Neural progenitor cell (in vitro differentiated cells): ENCODE measurements at regions not wholly inside any gene's neighbourhood (a gene's known extent, or its start where the extent isn't known, plus 50 kb on each side); places are given as distances from the start of the nearest gene placed in this dataset.
"Not testable (repeated sequence)": the region's sequence is repeated elsewhere in the genome, so short reads cannot be mapped to it uniquely, and the experiment has no call there.

Experiments used
- DNase-seq: peaks from one replicate; pipeline ENCODE4 v3.0.0-alpha.2; 2016; ENCODE audit warnings: low spot score
- H2AFZ ChIP-seq: fragments of 200-600 bp; sonication (generic); replicated peaks from 2 replicates; pipeline ENCODE4 v1.6.1; 2016; ENCODE audit warnings: antibody characterized with exemption
- H3F3A ChIP-seq: fragments of 200-600 bp; sonication (generic); 2 replicates; pipeline ENCODE4 v1.6.1; 2016; ENCODE audit warnings: antibody characterized with exemption, low read depth
- H3K27ac ChIP-seq: fragments of 200-600 bp; sonication (generic); 2 replicates; pipeline ENCODE4 v1.5.1; 2016; ENCODE audit warnings: mild to moderate bottlenecking
- H3K27me3 ChIP-seq: fragments of 200-600 bp; sonication (generic); 2 replicates; pipeline ENCODE4 v1.6.1; 2016; ENCODE audit warnings: mild to moderate bottlenecking, moderate library complexity
- H3K36me3 ChIP-seq: fragments of 200-600 bp; sonication (generic); 2 replicates; pipeline ENCODE4 v1.5.1; 2016
- H3K4me1 ChIP-seq: fragments of 200-600 bp; sonication (generic); 2 replicates; pipeline ENCODE4 v1.6.1; 2016; ENCODE audit warnings: mixed run types
- H3K4me2 ChIP-seq: fragments of 200-600 bp; sonication (generic); 2 replicates; pipeline ENCODE4 v1.6.1; 2016
- H3K4me3 ChIP-seq: fragments of 200-600 bp; sonication (generic); 2 replicates; pipeline ENCODE4 v1.5.1; 2016
- H3K79me2 ChIP-seq: fragments of 200-600 bp; sonication (generic); 2 replicates; pipeline ENCODE4 v1.6.1; 2016; ENCODE audit warnings: low read depth
- H3K9ac ChIP-seq: fragments of 200-600 bp; sonication (generic); 2 replicates; pipeline ENCODE4 v1.6.1; 2016
- H3K9me3 ChIP-seq: fragments of 200-600 bp; sonication (generic); 2 replicates; pipeline ENCODE4 v1.5.1; 2016; ENCODE audit warnings: low read depth
- H4K20me1 ChIP-seq: fragments of 200-600 bp; sonication (generic); 2 replicates; pipeline ENCODE4 v1.6.1; 2016; ENCODE audit warnings: low read depth
- H3K27ac Mint-ChIP-seq: 3 replicates; pipeline ENCODE4 v1.8.0; 2021; ENCODE audit warnings: mixed read lengths
- H3K27me3 Mint-ChIP-seq: 2 replicates; pipeline ENCODE4 v1.8.0; 2022; ENCODE audit warnings: low read depth, mild to moderate bottlenecking, inconsistent platforms, moderate library complexity, mixed read lengths; ENCODE audit not compliant: insufficient read depth
- H3K36me3 Mint-ChIP-seq: 3 replicates; pipeline ENCODE4 v1.8.0; 2021; ENCODE audit warnings: mixed read lengths
- H3K4me1 Mint-ChIP-seq: 3 replicates; pipeline ENCODE4 v1.8.0; 2021; ENCODE audit warnings: mixed read lengths
- H3K4me3 Mint-ChIP-seq: 3 replicates; pipeline ENCODE4 v1.8.0; 2021; ENCODE audit warnings: mild to moderate bottlenecking, moderate library complexity, mixed read lengths
- H3K9me3 Mint-ChIP-seq: 3 replicates; pipeline ENCODE4 v1.8.0; 2020; ENCODE audit warnings: mixed read lengths

- not testable (repeated sequence) for H3K27ac ChIP-seq, H3K4me3 Mint-ChIP-seq, H3K9me3 Mint-ChIP-seq, H3K27me3 ChIP-seq, H3K4me1 Mint-ChIP-seq, H3K4me3 ChIP-seq, H3K36me3 Mint-ChIP-seq, H3K9me3 ChIP-seq, DNase-seq, H3K27me3 Mint-ChIP-seq, H3K79me2 ChIP-seq, H2AFZ ChIP-seq, H3K4me1 ChIP-seq, H3K36me3 ChIP-seq, H3F3A ChIP-seq, H4K20me1 ChIP-seq, H3K9ac ChIP-seq, H3K27ac Mint-ChIP-seq, H3K4me2 ChIP-seq
Measured at GRCh38 chr15:24435075-24435820, 240.3 kb upstream of the NPAP1 start.

- not testable (repeated sequence) for H2AFZ ChIP-seq, H3K4me3 Mint-ChIP-seq
Measured at GRCh38 chr15:24437270-24437669, 238.3 kb upstream of the NPAP1 start.

GRCh38 chr15:24437735-24438134, 237.8 kb upstream of the NPAP1 start:
- not testable (repeated sequence) for H3K9me3 Mint-ChIP-seq, H3K4me1 ChIP-seq, H3K36me3 ChIP-seq, H3K4me3 ChIP-seq, H3K27ac Mint-ChIP-seq, H3K4me3 Mint-ChIP-seq, H3K27me3 Mint-ChIP-seq, H3K27ac ChIP-seq, H3K4me1 Mint-ChIP-seq, DNase-seq, H4K20me1 ChIP-seq, H3K9me3 ChIP-seq, H3K36me3 Mint-ChIP-seq, H3K9ac ChIP-seq, H3K79me2 ChIP-seq, H3F3A ChIP-seq, H2AFZ ChIP-seq, H3K27me3 ChIP-seq, H3K4me2 ChIP-seq

More at GRCh38 chr15:24437270-24437669, 238.3 kb upstream of the NPAP1 start:
- H3K27me3 Mint-ChIP-seq, H3K9me3 ChIP-seq, H4K20me1 ChIP-seq, H3K4me1 Mint-ChIP-seq, H3K4me1 ChIP-seq, H3K4me2 ChIP-seq, H3K9ac ChIP-seq, H3K4me3 ChIP-seq, H3F3A ChIP-seq, H3K27me3 ChIP-seq, H3K9me3 Mint-ChIP-seq, H3K36me3 ChIP-seq, H3K36me3 Mint-ChIP-seq, H3K27ac ChIP-seq, H3K27ac Mint-ChIP-seq, DNase-seq, H3K79me2 ChIP-seq: not testable (repeated sequence)

GRCh38 chr15:24477107-24478025, 198.2 kb upstream of the NPAP1 start:
- DNase-seq, result peak; percentile 44
- peak overlapping the region; percentile 27 for H3K4me3 ChIP-seq
- peak overlapping the region; percentile 54 for H3K4me2 ChIP-seq
- H3K4me1 Mint-ChIP-seq, H3K9ac ChIP-seq, H2AFZ ChIP-seq, H3K27ac Mint-ChIP-seq, H3K27ac ChIP-seq, H4K20me1 ChIP-seq, H3K36me3 ChIP-seq, H3K36me3 Mint-ChIP-seq, H3K27me3 Mint-ChIP-seq, H3K4me1 ChIP-seq, H3K79me2 ChIP-seq, H3K9me3 ChIP-seq, H3F3A ChIP-seq, H3K9me3 Mint-ChIP-seq, H3K27me3 ChIP-seq: not testable (repeated sequence)
- peak overlapping the region; percentile 73 for H3K4me3 Mint-ChIP-seq

GRCh38 chr15:24485885-24486567, 189.5 kb upstream of the NPAP1 start:
- DNase-seq, H3F3A ChIP-seq, H3K36me3 ChIP-seq, H3K4me2 ChIP-seq, H3K4me3 ChIP-seq, H3K27me3 Mint-ChIP-seq, H3K27ac Mint-ChIP-seq, H3K27ac ChIP-seq, H3K36me3 Mint-ChIP-seq, H4K20me1 ChIP-seq, H2AFZ ChIP-seq, H3K27me3 ChIP-seq, H3K4me3 Mint-ChIP-seq, H3K79me2 ChIP-seq, H3K9ac ChIP-seq, H3K4me1 ChIP-seq, H3K4me1 Mint-ChIP-seq, H3K9me3 ChIP-seq: not testable (repeated sequence)
- H3K9me3 Mint-ChIP-seq, result peaks cover 11% of the 10 kb centered on the region

GRCh38 chr15:24488164-24488907, 187.2 kb upstream of the NPAP1 start:
- not testable (repeated sequence) for H3K4me1 Mint-ChIP-seq

GRCh38 chr15:24505216-24505615, 170.4 kb upstream of the NPAP1 start:
- not testable (repeated sequence) for H3K27ac ChIP-seq, H4K20me1 ChIP-seq, H3K9me3 ChIP-seq, H3K27me3 Mint-ChIP-seq, H3K36me3 Mint-ChIP-seq, H3K9ac ChIP-seq, H3F3A ChIP-seq, H3K9me3 Mint-ChIP-seq, H3K4me3 ChIP-seq, H3K36me3 ChIP-seq, H3K27me3 ChIP-seq, H3K27ac Mint-ChIP-seq, H3K4me3 Mint-ChIP-seq, H3K4me2 ChIP-seq, H3K4me1 Mint-ChIP-seq, H3K4me1 ChIP-seq, DNase-seq, H3K79me2 ChIP-seq, H2AFZ ChIP-seq

More at GRCh38 chr15:24488164-24488907, 187.2 kb upstream of the NPAP1 start:
- H2AFZ ChIP-seq, H3K36me3 Mint-ChIP-seq, H3F3A ChIP-seq, DNase-seq, H3K36me3 ChIP-seq, H3K27ac Mint-ChIP-seq, H3K27me3 ChIP-seq, H3K4me3 Mint-ChIP-seq, H3K27me3 Mint-ChIP-seq, H3K27ac ChIP-seq, H4K20me1 ChIP-seq, H3K9me3 ChIP-seq, H3K9ac ChIP-seq, H3K79me2 ChIP-seq, H3K4me1 ChIP-seq, H3K4me2 ChIP-seq, H3K4me3 ChIP-seq: not testable (repeated sequence)
- peaks cover 12% of the 10 kb centered on the region for H3K9me3 Mint-ChIP-seq
